GM19395 (cell line): ENCODE measurements at regions not wholly inside any gene's neighbourhood (a gene's known extent, or its start where the extent isn't known, plus 50 kb on each side); places are given as distances from the start of the nearest gene placed in this dataset.
"Not testable (repeated sequence)": the region's sequence is repeated elsewhere in the genome, so short reads cannot be mapped to it uniquely, and the experiment has no call there.

Source experiments
- ATAC-seq: cut with Tn5 transposase; IDR thresholded peaks from one replicate; pipeline ENCODE4 v1.9.1; 2021; ENCODE audit warnings: mild to moderate bottlenecking, moderate library complexity; ENCODE audit not compliant: unreplicated experiment

GRCh38 chr2:201568217-201568820, 75.0 kb downstream of the TMEM237 start:
- no peak for ATAC-seq

- no peak for ATAC-seq
These were observed 84.1 kb downstream of the TMEM237 start for GRCh38 chr2:201559067-201559710.

GRCh38 chr2:201558665-201559064, 84.6 kb downstream of the TMEM237 start:
- ATAC-seq: no peak

GRCh38 chr2:201558232-201558631, 85.1 kb downstream of the TMEM237 start:
- no peak for ATAC-seq

- no peak for ATAC-seq
These were observed 91.4 kb downstream of the TMEM237 start for GRCh38 chr2:201551901-201552300.

GRCh38 chr2:201546576-201546975, 95.0 kb downstream of the STRADB start:
- ATAC-seq: no peak

GRCh38 chr2:201542291-201542690, 90.8 kb downstream of the STRADB start:
- ATAC-seq: no peak

GRCh38 chr2:201539271-201539670, 87.7 kb downstream of the STRADB start:
- not testable (repeated sequence) for ATAC-seq

- no peak for ATAC-seq
These were observed 86.5 kb downstream of the STRADB start for GRCh38 chr2:201538025-201538424.

GRCh38 chr2:201536754-201537153, 85.2 kb downstream of the STRADB start:
- no peak for ATAC-seq

- no peak for ATAC-seq
These were observed 84.5 kb downstream of the STRADB start for GRCh38 chr2:201536046-201536445.

- ATAC-seq: peak; percentile 92
These were observed 81.3 kb downstream of the STRADB start for GRCh38 chr2:201532686-201533304.
